Globus pallidus (tissue), 1 donor: ENCODE measurements at regions not wholly inside any gene's neighbourhood (a gene's known extent, or its start where the extent isn't known, plus 50 kb on each side); places are given as distances from the start of the nearest gene placed in this dataset.

Experiments
- DNase-seq: peaks from one replicate; pipeline ENCODE4 v3.0.0-alpha.2; 2015; ENCODE audit warnings: low spot score

GRCh38 chr3:146308682-146309081 lies 57.8 kb upstream of the PLSCR4 start:
- DNase-seq, result no peak

- DNase-seq, result no peak
Measured at GRCh38 chr3:146308222-146308621, 57.3 kb upstream of the PLSCR4 start.

GRCh38 chr3:146307456-146307725 lies 56.5 kb upstream of the PLSCR4 start:
- DNase-seq, result no peak

- no peak for DNase-seq
Measured at GRCh38 chr3:146306656-146307455, 56.0 kb upstream of the PLSCR4 start.

GRCh38 chr3:146305808-146306423 lies 55.0 kb upstream of the PLSCR4 start:
- DNase-seq, result no peak

GRCh38 chr3:146300768-146301167 lies 49.9 kb upstream of the PLSCR4 start:
- DNase-seq, result peak; percentile 41
